HUES64 (cell line): ENCODE measurements at regions not wholly inside any gene's neighbourhood (a gene's known extent, or its start where the extent isn't known, plus 50 kb on each side); places are given as distances from the start of the nearest gene placed in this dataset.
"Not testable (repeated sequence)": the region's sequence is repeated elsewhere in the genome, so short reads cannot be mapped to it uniquely, and the experiment has no call there.

ENCODE experiments used
- H3K27ac ChIP-seq: 2 replicates; pipeline ENCODE4 v1.7.0; 2013; ENCODE audit warnings: low read depth, low read length, inconsistent platforms
- H3K27me3 ChIP-seq: 2 replicates; pipeline ENCODE4 v1.6.1; 2013; ENCODE audit warnings: mild to moderate bottlenecking, low read length; ENCODE audit not compliant: insufficient read depth
- H3K36me3 ChIP-seq: 2 replicates; pipeline ENCODE4 v1.6.1; 2013; ENCODE audit warnings: mild to moderate bottlenecking, low read length; ENCODE audit not compliant: insufficient read depth
- H3K4me1 ChIP-seq: 2 replicates; pipeline ENCODE4 v1.6.1; 2013; ENCODE audit warnings: mild to moderate bottlenecking, low read length, moderate library complexity; ENCODE audit not compliant: insufficient read depth
- H3K4me3 ChIP-seq: 2 replicates; pipeline ENCODE4 v1.5.1; 2013; ENCODE audit warnings: mild to moderate bottlenecking, low read length, moderate library complexity
- H3K9ac ChIP-seq: 2 replicates; pipeline ENCODE4 v1.6.1; 2013; ENCODE audit warnings: mild to moderate bottlenecking, low read depth, low read length
- H3K9me3 ChIP-seq: 2 replicates; pipeline ENCODE4 v1.6.1; 2013; ENCODE audit warnings: low read depth, low read length; ENCODE audit not compliant: insufficient read depth
- WGBS: fragments of 150-250, 120-280 bp; methylation state at CpG from one replicate; pipeline ENCODE4 v1.1.7; 2013; ENCODE audit warnings: missing lambda C conversion rate; 5-methylcytosine and 5-hydroxymethylcytosine counted together

GRCh38 chr1:82785268-82785790 lies 984.6 kb downstream of the ADGRL2 start:
- 98% methylated on average over 1 of the region's 1 CpG for WGBS
- H3K27ac ChIP-seq = no peak overlapping the region
- H3K9ac ChIP-seq = no peak overlapping the region
- no peaks in the 10 kb centered on the region for H3K4me1 ChIP-seq
- H3K36me3 ChIP-seq = no peaks in the 10 kb centered on the region
- no peak overlapping the region for H3K4me3 ChIP-seq
- H3K27me3 ChIP-seq = no peaks in the 10 kb centered on the region
- peaks cover 12% of the 10 kb centered on the region for H3K9me3 ChIP-seq

- 97% methylated on average over 5 of the region's 5 CpGs for WGBS
- H3K9ac ChIP-seq = no peak overlapping the region
- H3K27ac ChIP-seq = no peak overlapping the region
- no peak overlapping the region for H3K4me3 ChIP-seq
- H3K27me3 ChIP-seq = no peaks in the 10 kb centered on the region
- H3K4me1 ChIP-seq = no peaks in the 10 kb centered on the region
- H3K36me3 ChIP-seq = no peaks in the 10 kb centered on the region
- H3K9me3 ChIP-seq = peaks cover 9% of the 10 kb centered on the region; the same call in 1 of the 2 replicates
Measured at GRCh38 chr1:82783044-82783443, 982.3 kb downstream of the ADGRL2 start.

- Histone ChIP-seq H3K27me3 (no peaks in the 10 kb centered on the region), H3K9me3 (peaks cover 9% of the 10 kb centered on the region; the same call in 1 of the 2 replicates), H3K36me3 (no peaks in the 10 kb centered on the region), H3K4me1 (no peaks in the 10 kb centered on the region), H3K27ac (no peak overlapping the region), H3K4me3 (no peak overlapping the region), H3K9ac (no peak overlapping the region)
- WGBS = 88% methylated on average over 2 of the region's 2 CpGs
Measured at GRCh38 chr1:82782599-82782998, 981.9 kb downstream of the ADGRL2 start.

- no peaks in the 10 kb centered on the region for H3K36me3 ChIP-seq
- no peaks in the 10 kb centered on the region for H3K4me1 ChIP-seq
- no peaks in the 10 kb centered on the region for H3K27me3 ChIP-seq
- H3K9me3 ChIP-seq = peaks cover 9% of the 10 kb centered on the region; the same call in 1 of the 2 replicates
- H3K27ac ChIP-seq = no peak overlapping the region
- no peak overlapping the region for H3K4me3 ChIP-seq
- H3K9ac ChIP-seq = no peak overlapping the region
- 94% methylated on average over 4 of the region's 4 CpGs for WGBS
Measured at GRCh38 chr1:82778612-82779011, 977.9 kb downstream of the ADGRL2 start.

GRCh38 chr1:82777240-82777639 lies 976.5 kb downstream of the ADGRL2 start:
- no peaks in the 10 kb centered on the region for H3K4me1 ChIP-seq
- H3K36me3 ChIP-seq = no peaks in the 10 kb centered on the region
- WGBS = 96% methylated on average over 12 of the region's 12 CpGs

GRCh38 chr1:82776730-82777129 lies 976.0 kb downstream of the ADGRL2 start:
- H3K4me3 ChIP-seq, H3K27me3 ChIP-seq, H3K9ac ChIP-seq, H3K27ac ChIP-seq, H3K9me3 ChIP-seq, H3K36me3 ChIP-seq, H3K4me1 ChIP-seq: not testable (repeated sequence)
- 96% methylated on average over 30 of the region's 30 CpGs for WGBS

More at GRCh38 chr1:82777240-82777639, 976.5 kb downstream of the ADGRL2 start:
- no peaks in the 10 kb centered on the region for H3K27me3 ChIP-seq
- no peak overlapping the region for H3K27ac ChIP-seq
- no peak overlapping the region for H3K9ac ChIP-seq
- no peak overlapping the region for H3K4me3 ChIP-seq
- peaks cover 9% of the 10 kb centered on the region; the same call in 1 of the 2 replicates for H3K9me3 ChIP-seq

- H3K4me1 ChIP-seq = no peaks in the 10 kb centered on the region
- 78% methylated on average over 12 of the region's 12 CpGs for WGBS
- H3K27me3 ChIP-seq = no peaks in the 10 kb centered on the region
- H3K9ac ChIP-seq = no peak overlapping the region
- H3K36me3 ChIP-seq = no peaks in the 10 kb centered on the region
- H3K9me3 ChIP-seq = 0 out of 2 replicates have a peak, but pooled peaks cover 1% of the 10 kb centered on the region
- no peak overlapping the region for H3K4me3 ChIP-seq
- no peak overlapping the region for H3K27ac ChIP-seq
Measured at GRCh38 chr1:82775406-82776000, 974.8 kb downstream of the ADGRL2 start.

- Histone ChIP-seq H3K9ac (no peak overlapping the region), H3K9me3 (no peaks in the 10 kb centered on the region), H3K4me1 (peaks cover 12% of the 10 kb centered on the region)
Measured at GRCh38 chr1:82762829-82763532, 962.2 kb downstream of the ADGRL2 start.

GRCh38 chr1:82759035-82759434 lies 958.3 kb downstream of the ADGRL2 start:
- no peaks in the 10 kb centered on the region for H3K9me3 ChIP-seq
- H3K36me3 ChIP-seq = no peaks in the 10 kb centered on the region
- H3K27ac ChIP-seq = no peak overlapping the region
- WGBS = 83% methylated on average over 2 of the region's 3 CpGs
- H3K4me3 ChIP-seq = no peak overlapping the region
- no peaks in the 10 kb centered on the region for H3K27me3 ChIP-seq
- H3K9ac ChIP-seq = no peak overlapping the region
- peaks cover 12% of the 10 kb centered on the region for H3K4me1 ChIP-seq

More at GRCh38 chr1:82762829-82763532, 962.2 kb downstream of the ADGRL2 start:
- Histone ChIP-seq H3K4me3 (no peak overlapping the region), H3K27ac (no peak overlapping the region), H3K36me3 (no peaks in the 10 kb centered on the region), H3K27me3 (no peaks in the 10 kb centered on the region)

- Histone ChIP-seq H3K4me1 (peaks cover 7% of the 10 kb centered on the region), H3K9me3 (no peaks in the 10 kb centered on the region), H3K27ac (no peak overlapping the region), H3K36me3 (no peaks in the 10 kb centered on the region), H3K4me3 (no peak overlapping the region), H3K9ac (no peak overlapping the region), H3K27me3 (no peaks in the 10 kb centered on the region)
- WGBS = 92% methylated on average over 4 of the region's 4 CpGs
Measured at GRCh38 chr1:82755671-82756070, 954.9 kb downstream of the ADGRL2 start.

GRCh38 chr1:82755191-82755590 lies 954.5 kb downstream of the ADGRL2 start:
- Histone ChIP-seq H3K27ac (no peak overlapping the region), H3K9ac (no peak overlapping the region), H3K4me3 (no peak overlapping the region), H3K36me3 (no peaks in the 10 kb centered on the region), H3K4me1 (peaks cover 2% of the 10 kb centered on the region), H3K27me3 (no peaks in the 10 kb centered on the region), H3K9me3 (no peaks in the 10 kb centered on the region)
- 99% methylated on average over 3 of the region's 3 CpGs for WGBS
